Parathyroid adenoma (tissue), 2 donors: ENCODE measurements at regions not wholly inside any gene's neighbourhood (a gene's known extent, or its start where the extent isn't known, plus 50 kb on each side); places are given as distances from the start of the nearest gene placed in this dataset.

Experiments
- H2AFZ ChIP-seq: fragments of 300-600 bp; sonication (generic); one replicate; pipeline ENCODE4 v1.7.0; 2017; ENCODE audit warnings: antibody characterized with exemption, mild to moderate bottlenecking
- H3K27ac ChIP-seq: fragments of 300-600 bp; sonication (generic); one replicate; pipeline ENCODE4 v1.7.0; 2017
- H3K27me3 ChIP-seq: fragments of 300-600 bp; sonication (generic); one replicate; pipeline ENCODE4 v1.7.0; 2017; ENCODE audit warnings: low read length; ENCODE audit not compliant: control insufficient read depth, insufficient read depth
- H3K36me3 ChIP-seq: fragments of 300-600 bp; sonication (generic); one replicate; pipeline ENCODE4 v1.7.0; 2017; ENCODE audit warnings: low read length; ENCODE audit not compliant: control insufficient read depth, insufficient read depth
- H3K4me1 ChIP-seq: fragments of 300-600 bp; sonication (generic); one replicate; pipeline ENCODE4 v1.7.0; 2017; ENCODE audit warnings: control low read depth
- H3K4me2 ChIP-seq: fragments of 300-600 bp; sonication (generic); one replicate; pipeline ENCODE4 v1.7.0; 2017; ENCODE audit warnings: low read length
- H3K4me3 ChIP-seq: fragments of 300-600 bp; sonication (generic); one replicate; pipeline ENCODE4 v1.7.0; 2017; ENCODE audit warnings: low read depth, low read length
- H3K79me2 ChIP-seq: fragments of 300-600 bp; sonication (generic); one replicate; pipeline ENCODE4 v1.7.0; 2017; ENCODE audit warnings: control low read depth
- H3K9ac ChIP-seq: fragments of 300-600 bp; sonication (generic); one replicate; pipeline ENCODE4 v1.7.0; 2017; ENCODE audit warnings: mild to moderate bottlenecking
- H3K9me3 ChIP-seq: fragments of 300-600 bp; sonication (generic); one replicate; pipeline ENCODE4 v1.7.0; 2017; ENCODE audit warnings: low read length; ENCODE audit not compliant: control insufficient read depth
- TF ChIP-seq, protein P1 (sequence below): fragments of 300-600 bp; sonication (generic); IDR thresholded peaks from one replicate; pipeline ENCODE4 v1.7.0; 2017; ENCODE audit warnings: antibody characterized with exemption, mild to moderate bottlenecking
- donor health status: primary hyperparathyroidism.

DNA sequence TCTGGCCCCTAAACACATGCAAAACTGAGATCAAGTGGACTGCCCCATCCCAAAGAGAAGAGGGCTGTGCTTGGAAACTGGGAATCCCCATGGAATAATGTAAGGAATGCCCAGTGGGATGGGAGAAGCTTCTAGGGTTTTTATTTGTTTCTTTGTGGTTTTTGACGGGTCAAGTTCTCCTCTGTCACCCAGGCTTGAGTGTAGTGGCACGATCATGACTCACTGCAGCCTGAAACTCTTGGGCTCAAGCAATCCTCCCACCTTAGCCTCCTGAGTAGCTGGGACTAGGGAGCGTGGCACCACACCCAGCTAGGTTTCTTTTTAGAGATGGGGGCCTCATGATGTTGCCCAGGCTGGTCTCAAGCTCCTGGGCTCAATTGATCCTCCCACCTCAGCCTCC is 101.7 kb upstream of the ZSWIM2 start:
- H3K79me2 ChIP-seq = no peaks in the 10 kb centered on the region
- TF ChIP-seq, protein P1, sequence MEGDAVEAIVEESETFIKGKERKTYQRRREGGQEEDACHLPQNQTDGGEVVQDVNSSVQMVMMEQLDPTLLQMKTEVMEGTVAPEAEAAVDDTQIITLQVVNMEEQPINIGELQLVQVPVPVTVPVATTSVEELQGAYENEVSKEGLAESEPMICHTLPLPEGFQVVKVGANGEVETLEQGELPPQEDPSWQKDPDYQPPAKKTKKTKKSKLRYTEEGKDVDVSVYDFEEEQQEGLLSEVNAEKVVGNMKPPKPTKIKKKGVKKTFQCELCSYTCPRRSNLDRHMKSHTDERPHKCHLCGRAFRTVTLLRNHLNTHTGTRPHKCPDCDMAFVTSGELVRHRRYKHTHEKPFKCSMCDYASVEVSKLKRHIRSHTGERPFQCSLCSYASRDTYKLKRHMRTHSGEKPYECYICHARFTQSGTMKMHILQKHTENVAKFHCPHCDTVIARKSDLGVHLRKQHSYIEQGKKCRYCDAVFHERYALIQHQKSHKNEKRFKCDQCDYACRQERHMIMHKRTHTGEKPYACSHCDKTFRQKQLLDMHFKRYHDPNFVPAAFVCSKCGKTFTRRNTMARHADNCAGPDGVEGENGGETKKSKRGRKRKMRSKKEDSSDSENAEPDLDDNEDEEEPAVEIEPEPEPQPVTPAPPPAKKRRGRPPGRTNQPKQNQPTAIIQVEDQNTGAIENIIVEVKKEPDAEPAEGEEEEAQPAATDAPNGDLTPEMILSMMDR = no peak
- H3K36me3 ChIP-seq = no peaks in the 10 kb centered on the region

GRCh38 chr2:186949726-186950256 is 100.8 kb upstream of the ZSWIM2 start:
- H3K9me3 ChIP-seq = no peaks in the 10 kb centered on the region
- no peaks in the 10 kb centered on the region for H3K27me3 ChIP-seq
- H3K9ac ChIP-seq = no peak overlapping the region
- H3K27ac ChIP-seq = no peak overlapping the region
- no peaks in the 10 kb centered on the region for H3K36me3 ChIP-seq
- H2AFZ ChIP-seq = no peak overlapping the region
- H3K79me2 ChIP-seq = no peaks in the 10 kb centered on the region
- H3K4me2 ChIP-seq = no peak overlapping the region
- TF ChIP-seq, protein P1 = no peak
- peaks cover 2% of the 10 kb centered on the region for H3K4me1 ChIP-seq
- no peak overlapping the region for H3K4me3 ChIP-seq

More for the DNA sequence above, 101.7 kb upstream of the ZSWIM2 start:
- Histone ChIP-seq H3K27ac (no peak overlapping the region), H3K4me2 (no peak overlapping the region), H3K4me1 (peaks cover 2% of the 10 kb centered on the region), H3K27me3 (no peaks in the 10 kb centered on the region), H3K9ac (no peak overlapping the region), H2AFZ (no peak overlapping the region), H3K9me3 (no peaks in the 10 kb centered on the region), H3K4me3 (no peak overlapping the region)

DNA sequence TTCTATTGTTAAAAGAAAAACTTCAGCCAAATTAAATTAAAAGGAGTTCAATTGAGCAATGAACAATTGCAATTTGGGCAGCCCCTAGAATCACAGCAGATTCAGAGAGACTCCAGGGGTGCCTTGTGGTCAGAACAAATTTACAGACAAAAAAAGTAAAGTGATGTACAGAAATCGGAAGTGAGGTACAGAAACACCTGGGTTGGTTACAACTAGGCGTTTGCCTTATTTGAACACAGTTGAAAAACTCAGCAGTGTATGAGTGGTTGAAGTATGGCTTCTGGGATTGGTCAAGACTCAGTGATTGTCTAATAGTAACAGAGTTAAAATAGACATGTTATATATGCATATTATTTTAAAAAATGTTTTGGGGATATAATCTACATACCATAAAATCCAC is 98.5 kb upstream of the ZSWIM2 start:
- Histone ChIP-seq H3K36me3 (no peaks in the 10 kb centered on the region), H2AFZ (no peak overlapping the region), H3K9ac (no peak overlapping the region), H3K27me3 (no peaks in the 10 kb centered on the region), H3K27ac (no peak overlapping the region), H3K4me2 (no peak overlapping the region), H3K4me1 (peaks cover 2% of the 10 kb centered on the region), H3K79me2 (no peaks in the 10 kb centered on the region), H3K9me3 (no peaks in the 10 kb centered on the region), H3K4me3 (no peak overlapping the region)
- TF ChIP-seq, protein P1 = no peak

GRCh38 chr2:186946896-186947467 is 98.0 kb upstream of the ZSWIM2 start:
- TF ChIP-seq, protein P1 = no peak
- H3K27ac ChIP-seq = no peak overlapping the region
- no peak overlapping the region for H3K9ac ChIP-seq
- no peak overlapping the region for H3K4me2 ChIP-seq
- H3K4me3 ChIP-seq = no peak overlapping the region
- H2AFZ ChIP-seq = no peak overlapping the region
- no peaks in the 10 kb centered on the region for H3K4me1 ChIP-seq
- no peaks in the 10 kb centered on the region for H3K27me3 ChIP-seq
- no peaks in the 10 kb centered on the region for H3K9me3 ChIP-seq
- no peaks in the 10 kb centered on the region for H3K36me3 ChIP-seq
- no peaks in the 10 kb centered on the region for H3K79me2 ChIP-seq

GRCh38 chr2:186941853-186942252 is 92.9 kb upstream of the ZSWIM2 start:
- TF ChIP-seq, protein P1 = no peak
- Histone ChIP-seq H3K27me3 (no peaks in the 10 kb centered on the region), H3K36me3 (no peaks in the 10 kb centered on the region), H3K4me3 (no peak overlapping the region), H3K4me1 (no peaks in the 10 kb centered on the region), H3K9ac (no peak overlapping the region), H3K4me2 (no peak overlapping the region), H3K79me2 (no peaks in the 10 kb centered on the region), H3K27ac (no peak overlapping the region), H3K9me3 (no peaks in the 10 kb centered on the region), H2AFZ (no peak overlapping the region)
